BLaER1 treated with 17β-estradiol and CSF1 and Interleukin-3, amounts not matched to agents 10 nM and 100 nM (cell line): ENCODE measurements at regions not wholly inside any gene's neighbourhood (a gene's known extent, or its start where the extent isn't known, plus 50 kb on each side); places are given as distances from the start of the nearest gene placed in this dataset.

Experiments used
- H3K27ac ChIP-seq, 11 experiments: shearing (Covaris generic); formaldehyde crosslinking; 2 replicates each; pipeline ENCODE4 v1.8.1; 2022
- H3K27me3 ChIP-seq, 11 experiments: shearing (Covaris generic); formaldehyde crosslinking; 2 replicates each; pipeline ENCODE4 v1.8.1; 2022
- H3K36me3 ChIP-seq, 11 experiments: shearing (Covaris generic); formaldehyde crosslinking; 2 replicates each; pipeline ENCODE4 v1.8.1; 2022
- H3K4me1 ChIP-seq, 10 experiments: shearing (Covaris generic); formaldehyde crosslinking; 2 replicates each; pipeline ENCODE4 v1.8.1; 2022
- H3K4me2 ChIP-seq, 11 experiments: shearing (Covaris generic); formaldehyde crosslinking; 2 replicates each; pipeline ENCODE4 v1.8.1; 2022
- H3K4me3 ChIP-seq, 10 experiments: shearing (Covaris generic); formaldehyde crosslinking; 2 replicates each; pipeline ENCODE4 v1.8.1; 2022
- H3K9ac ChIP-seq, 11 experiments: shearing (Covaris generic); formaldehyde crosslinking; 2 replicates each; pipeline ENCODE4 v1.8.1; 2022
- H3K9me3 ChIP-seq, 11 experiments: shearing (Covaris generic); formaldehyde crosslinking; replicated peaks in 1 of 11; 2 replicates each; pipeline ENCODE4 v1.8.1; 2022
- H4K20me1 ChIP-seq, 11 experiments: shearing (Covaris generic); formaldehyde crosslinking; 2 replicates each; pipeline ENCODE4 v1.8.1; 2022
- Cebpa-rat ChIP-seq, 11 experiments: shearing (Covaris generic); IDR thresholded peaks; 2 replicates each; pipeline ENCODE4 v1.8.1; 2022

GRCh38 chr5:120007598-120007997, 378.2 kb downstream of the FAM170A start:
- no peaks in the 10 kb centered on the region for H3K27me3 ChIP-seq
- H3K27ac ChIP-seq = no peak overlapping the region
- H3K9ac ChIP-seq = no peak overlapping the region
- H3K36me3 ChIP-seq = no peaks in the 10 kb centered on the region
- H3K4me2 ChIP-seq = no peak overlapping the region
- no peak overlapping the region for H3K4me3 ChIP-seq
- no peaks in the 10 kb centered on the region for H4K20me1 ChIP-seq
- no peak for TF ChIP-seq Cebpa-rat (IDR thresholded peaks at IDR 0.05)
- H3K9me3 ChIP-seq = no peaks in the 10 kb centered on the region
- no peaks in the 10 kb centered on the region for H3K4me1 ChIP-seq

GRCh38 chr5:120012431-120012830, 383.1 kb downstream of the FAM170A start:
- no peaks in the 10 kb centered on the region for H4K20me1 ChIP-seq
- H3K9ac ChIP-seq = no peak overlapping the region
- no peak overlapping the region for H3K4me2 ChIP-seq

GRCh38 chr5:120014535-120014934, 385.2 kb downstream of the FAM170A start:
- H3K4me1 ChIP-seq = peaks cover 0 to 15% (median 0%) of the 10 kb centered on the region in 10 experiments; a peak in 4 of 20 replicates

More at GRCh38 chr5:120012431-120012830, 383.1 kb downstream of the FAM170A start:
- no peak overlapping the region for H3K27ac ChIP-seq
- H3K4me3 ChIP-seq = no peak overlapping the region
- peaks cover 0 to 6% (median 0%) of the 10 kb centered on the region in 10 experiments; a peak in 4 of 20 replicates for H3K4me1 ChIP-seq
- H3K27me3 ChIP-seq = no peaks in the 10 kb centered on the region
- no peaks in the 10 kb centered on the region for H3K36me3 ChIP-seq
- no peak for TF ChIP-seq Cebpa-rat (IDR thresholded peaks at IDR 0.05)
- H3K9me3 ChIP-seq = no peaks in the 10 kb centered on the region

GRCh38 chr5:120016717-120017382, 387.5 kb downstream of the FAM170A start:
- Histone ChIP-seq H3K4me1 (peaks cover 0 to 15% (median 0%) of the 10 kb centered on the region in 10 experiments; a peak in 4 of 20 replicates), H3K4me3 (no peak overlapping the region), H3K27ac (no peak overlapping the region), H4K20me1 (no peaks in the 10 kb centered on the region), H3K36me3 (no peaks in the 10 kb centered on the region), H3K4me2 (peak overlapping the region in 1 of 11 experiments; percentile 7; a peak in 1 of 22 replicates), H3K27me3 (no peaks in the 10 kb centered on the region), H3K9me3 (no peaks in the 10 kb centered on the region), H3K9ac (no peak overlapping the region)
- TF ChIP-seq Cebpa-rat (IDR thresholded peaks at IDR 0.05) = no peak

More at GRCh38 chr5:120014535-120014934, 385.2 kb downstream of the FAM170A start:
- no peak overlapping the region for H3K9ac ChIP-seq
- no peaks in the 10 kb centered on the region for H4K20me1 ChIP-seq
- H3K27ac ChIP-seq = no peak overlapping the region
- no peak for TF ChIP-seq Cebpa-rat (IDR thresholded peaks at IDR 0.05)
- no peaks in the 10 kb centered on the region for H3K36me3 ChIP-seq
- no peaks in the 10 kb centered on the region for H3K27me3 ChIP-seq
- no peak overlapping the region for H3K4me2 ChIP-seq
- no peak overlapping the region for H3K4me3 ChIP-seq
- H3K9me3 ChIP-seq = no peaks in the 10 kb centered on the region

GRCh38 chr5:120017513-120017912, 388.2 kb downstream of the FAM170A start:
- no peaks in the 10 kb centered on the region for H3K36me3 ChIP-seq
- no peaks in the 10 kb centered on the region for H3K9me3 ChIP-seq
- peaks cover 0 to 15% (median 0%) of the 10 kb centered on the region in 10 experiments; a peak in 4 of 20 replicates for H3K4me1 ChIP-seq
- no peaks in the 10 kb centered on the region for H3K27me3 ChIP-seq
- H3K4me3 ChIP-seq = no peak overlapping the region
- peak overlapping the region in 2 of 11 experiments; percentile 7; a peak in 3 of 22 replicates for H3K4me2 ChIP-seq
- no peaks in the 10 kb centered on the region for H4K20me1 ChIP-seq
- no peak for TF ChIP-seq Cebpa-rat (IDR thresholded peaks at IDR 0.05)
- H3K9ac ChIP-seq = no peak overlapping the region
- H3K27ac ChIP-seq = no peak overlapping the region

- no peaks in the 10 kb centered on the region for H4K20me1 ChIP-seq
- peaks cover 0 to 18% (median 0%) of the 10 kb centered on the region in 10 experiments; a peak in 3 of 20 replicates for H3K4me1 ChIP-seq
- TF ChIP-seq Cebpa-rat (IDR thresholded peaks at IDR 0.05) = no peak
- H3K36me3 ChIP-seq = no peaks in the 10 kb centered on the region
- no peak overlapping the region for H3K27ac ChIP-seq
- no peak overlapping the region for H3K4me2 ChIP-seq
- no peak overlapping the region for H3K9ac ChIP-seq
- H3K27me3 ChIP-seq = no peaks in the 10 kb centered on the region
- no peak overlapping the region for H3K4me3 ChIP-seq
- H3K9me3 ChIP-seq = no peaks in the 10 kb centered on the region
Observed at GRCh38 chr5:120035181-120035580, 405.8 kb downstream of the FAM170A start.

- TF ChIP-seq Cebpa-rat (IDR thresholded peaks at IDR 0.05) = no peak
- Histone ChIP-seq H3K4me3 (no peak overlapping the region), H4K20me1 (no peaks in the 10 kb centered on the region), H3K4me2 (no peak overlapping the region), H3K27me3 (no peaks in the 10 kb centered on the region), H3K36me3 (no peaks in the 10 kb centered on the region), H3K9me3 (no peaks in the 10 kb centered on the region), H3K4me1 (peaks cover 0 to 21% (median 0%) of the 10 kb centered on the region in 10 experiments; a peak in 3 of 20 replicates), H3K27ac (no peak overlapping the region), H3K9ac (no peak overlapping the region)
Observed at GRCh38 chr5:120035815-120036577, 406.6 kb downstream of the FAM170A start.

- Histone ChIP-seq H3K4me1 (peaks cover 0 to 21% (median 0%) of the 10 kb centered on the region in 10 experiments; a peak in 3 of 20 replicates), H3K9me3 (no peaks in the 10 kb centered on the region), H3K9ac (no peak overlapping the region), H3K36me3 (no peaks in the 10 kb centered on the region), H3K27ac (no peak overlapping the region), H3K4me3 (no peak overlapping the region), H4K20me1 (no peaks in the 10 kb centered on the region), H3K4me2 (peak overlapping the region in 2 of 11 experiments; percentile 53 to 66; a peak in 2 of 22 replicates), H3K27me3 (0 out of 22 replicates have a peak, but pooled peaks cover 0 to 4% (median 0%) of the 10 kb centered on the region in 11 experiments)
- no peak for TF ChIP-seq Cebpa-rat (IDR thresholded peaks at IDR 0.05)
Observed at GRCh38 chr5:120037451-120037850, 408.1 kb downstream of the FAM170A start.

- no peak for TF ChIP-seq Cebpa-rat (IDR thresholded peaks at IDR 0.05)
- Histone ChIP-seq H3K27me3 (0 out of 22 replicates have a peak, but pooled peaks cover 0 to 4% (median 0%) of the 10 kb centered on the region in 11 experiments), H3K4me2 (no peak overlapping the region), H3K4me3 (no peak overlapping the region), H3K27ac (no peak overlapping the region), H3K4me1 (peaks cover 0 to 28% (median 0%) of the 10 kb centered on the region in 10 experiments; a peak in 3 of 20 replicates), H3K36me3 (no peaks in the 10 kb centered on the region), H4K20me1 (no peaks in the 10 kb centered on the region), H3K9ac (no peak overlapping the region), H3K9me3 (no peaks in the 10 kb centered on the region)
Observed at GRCh38 chr5:120039111-120039510, 409.8 kb downstream of the FAM170A start.
